Right lobe of liver (tissue), 6 donors: ENCODE measurements at regions not wholly inside any gene's neighbourhood (a gene's known extent, or its start where the extent isn't known, plus 50 kb on each side); places are given as distances from the start of the nearest gene placed in this dataset.

ENCODE experiments used
- ATAC-seq, 4 donors: fragments of 200-7000 bp; cut with Tn5 transposase; one replicate each; pipeline ENCODE4 v1.9.1; 2020; ENCODE audit warnings: mild to moderate bottlenecking in 4 of 4, moderate library complexity in 4 of 4
- DNase-seq, 3 donors: peaks; one replicate each; pipeline ENCODE4 v3.0.0-alpha.2; 2020
- H3K27ac ChIP-seq, 3 donors: fragments of 200-600 bp; one replicate each; pipeline ENCODE4 v1.8.0; 2022
- H3K27me3 ChIP-seq, 2 donors: fragments of 200-600 bp; one replicate each; pipeline ENCODE4 v1.8.0; 2022
- H3K36me3 ChIP-seq, 4 donors: fragments of 200-600 bp; sonication (generic) in 1 of 4; one replicate each; pipeline versions ENCODE4 v1.5.1 to v1.8.0; 2017 to 2022; ENCODE audit warnings: control low read depth in 1 of 4
- H3K4me1 ChIP-seq, 4 donors: fragments of 200-600 bp; sonication (generic) in 1 of 4; one replicate each; pipeline versions ENCODE4 v1.5.1 to v1.8.0; 2017 to 2022; ENCODE audit warnings: control low read depth in 1 of 4
- H3K4me3 ChIP-seq, 3 donors: fragments of 200-600 bp; one replicate each; pipeline ENCODE4 v1.8.0; 2022
- H3K9me3 ChIP-seq, 4 donors: fragments of 200-600 bp; sonication (generic) in 1 of 4; one replicate each; pipeline versions ENCODE4 v1.5.1 to v1.8.0; 2017 to 2022; ENCODE audit warnings: control low read depth in 1 of 4
- POLR2A ChIP-seq: fragments of 450-650 bp; IDR thresholded peaks from one replicate; pipeline ENCODE4 v1.6.1; 2017; ENCODE audit warnings: antibody characterized with exemption, mild to moderate bottlenecking
- WGBS: methylation state at CpG from one replicate; pipeline ENCODE4 v1.1.6; 2018; ENCODE audit warnings: low coverage, low lambda C conversion rate; ENCODE audit not compliant: insufficient coverage; ENCODE audit errors: missing lambda C conversion rate; 5-methylcytosine and 5-hydroxymethylcytosine counted together
- intact Hi-C, 2 donors: fragments of 100-400 bp; cut with DNase I; formaldehyde crosslinking; loops; one replicate each; pipeline versions ENCODE4 v1.11.2 to v1.14.1; 2022
- TF ChIP-seq, protein P1 (sequence below), 4 donors: fragments of 200-600 bp in 3 of 4; fragments of 450-650 bp in 1 of 4; IDR thresholded peaks; one replicate each; pipeline versions ENCODE4 v1.5.1 to v1.8.0; 2016 to 2022; ENCODE audit warnings: antibody characterized with exemption in 4 of 4, mild to moderate bottlenecking in 2 of 4
- donor health status: DM: no; HTN: yes; CAD: no.
- donor health status: DM: no; HTN: no; CAD: no.
- donor health status: DM: no; HTN: no; CAD: no.
- donor health status: DM: no; HTN: yes; CAD: no.
- donor health status: DM: no; HTN: yes; CAD: no.

DNA sequence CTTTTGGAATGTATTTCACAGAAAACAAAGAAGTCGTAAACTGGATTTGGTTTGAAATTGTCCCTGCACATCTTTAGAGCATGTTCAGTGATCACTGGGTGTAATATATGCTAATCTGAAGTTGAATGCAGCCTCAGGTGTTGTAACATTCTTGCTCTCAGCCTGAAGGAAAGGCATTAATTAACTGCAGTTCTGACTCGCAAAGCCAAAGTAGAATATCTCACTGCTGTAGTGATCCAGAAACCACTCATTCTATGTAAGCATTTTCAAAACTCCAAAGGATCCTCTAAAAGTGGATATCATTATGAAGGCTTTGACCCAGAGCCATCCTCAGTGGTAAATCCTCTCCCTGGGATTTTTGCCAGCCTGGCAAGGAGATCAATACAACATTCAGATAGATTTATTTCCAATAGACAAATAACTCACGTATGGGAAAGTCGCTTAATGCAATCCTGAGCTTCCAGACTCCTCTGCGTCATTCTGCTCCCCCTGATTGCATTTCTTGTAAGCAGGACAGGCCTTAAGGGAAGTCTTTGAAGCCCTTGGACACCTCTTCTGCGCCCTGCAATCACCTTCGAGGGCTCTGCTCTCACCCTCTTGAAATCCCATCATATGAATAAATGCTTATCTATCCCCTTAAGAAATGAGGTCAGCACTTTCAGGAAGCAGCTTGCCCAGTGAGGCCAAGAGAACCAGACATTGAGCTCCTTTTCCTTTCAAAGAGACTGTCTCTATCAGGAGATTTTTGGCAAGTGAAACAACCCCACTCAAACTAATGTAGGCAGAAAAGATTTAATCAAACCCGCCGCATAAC lies 301.7 kb upstream of the NBEA start:
- H3K27me3 ChIP-seq: no peaks in the 10 kb centered on the region
- H3K36me3 ChIP-seq: no peaks in the 10 kb centered on the region
- no peak overlapping the region for H3K4me3 ChIP-seq
- ATAC-seq (no peak), DNase-seq (no peak)
- H3K27ac ChIP-seq: no peak overlapping the region
- H3K4me1 ChIP-seq: no peaks in the 10 kb centered on the region
- intact Hi-C loops: no loop called here
- WGBS: 61% methylated on average over 9 of the region's 9 CpGs
- H3K9me3 ChIP-seq: no peaks in the 10 kb centered on the region
- TF ChIP-seq, protein P1, sequence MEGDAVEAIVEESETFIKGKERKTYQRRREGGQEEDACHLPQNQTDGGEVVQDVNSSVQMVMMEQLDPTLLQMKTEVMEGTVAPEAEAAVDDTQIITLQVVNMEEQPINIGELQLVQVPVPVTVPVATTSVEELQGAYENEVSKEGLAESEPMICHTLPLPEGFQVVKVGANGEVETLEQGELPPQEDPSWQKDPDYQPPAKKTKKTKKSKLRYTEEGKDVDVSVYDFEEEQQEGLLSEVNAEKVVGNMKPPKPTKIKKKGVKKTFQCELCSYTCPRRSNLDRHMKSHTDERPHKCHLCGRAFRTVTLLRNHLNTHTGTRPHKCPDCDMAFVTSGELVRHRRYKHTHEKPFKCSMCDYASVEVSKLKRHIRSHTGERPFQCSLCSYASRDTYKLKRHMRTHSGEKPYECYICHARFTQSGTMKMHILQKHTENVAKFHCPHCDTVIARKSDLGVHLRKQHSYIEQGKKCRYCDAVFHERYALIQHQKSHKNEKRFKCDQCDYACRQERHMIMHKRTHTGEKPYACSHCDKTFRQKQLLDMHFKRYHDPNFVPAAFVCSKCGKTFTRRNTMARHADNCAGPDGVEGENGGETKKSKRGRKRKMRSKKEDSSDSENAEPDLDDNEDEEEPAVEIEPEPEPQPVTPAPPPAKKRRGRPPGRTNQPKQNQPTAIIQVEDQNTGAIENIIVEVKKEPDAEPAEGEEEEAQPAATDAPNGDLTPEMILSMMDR (IDR thresholded peaks at IDR 0.05): no peak
- TF ChIP-seq POLR2A: no peak

DNA sequence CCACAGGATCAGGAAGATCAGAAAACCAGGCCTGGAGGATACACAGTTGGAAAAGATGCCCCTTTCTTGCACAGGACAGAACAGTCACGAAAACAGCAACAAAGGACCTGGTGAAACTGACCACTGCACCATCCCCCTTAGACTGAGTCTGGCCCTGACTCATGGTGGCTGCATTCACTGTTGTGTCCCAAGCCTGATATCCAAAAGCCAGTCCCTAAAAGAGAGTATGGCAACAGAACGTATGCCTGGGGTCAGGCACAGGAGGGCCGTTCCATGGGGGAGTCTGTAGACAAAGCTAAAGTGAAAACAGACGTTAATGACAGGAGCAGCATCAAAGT lies 301.1 kb upstream of the NBEA start:
- intact Hi-C loops: no loop called here
- 56% methylated on average over 3 of the region's 4 CpGs for WGBS
- no peak for DNase-seq
- no peak for ATAC-seq
- Histone ChIP-seq H3K9me3 (no peaks in the 10 kb centered on the region), H3K36me3 (no peaks in the 10 kb centered on the region), H3K4me3 (no peak overlapping the region), H3K27ac (no peak overlapping the region), H3K4me1 (no peaks in the 10 kb centered on the region), H3K27me3 (no peaks in the 10 kb centered on the region)
- TF ChIP-seq, protein P1 (IDR thresholded peaks at IDR 0.05): no peak
- TF ChIP-seq POLR2A: no peak

DNA sequence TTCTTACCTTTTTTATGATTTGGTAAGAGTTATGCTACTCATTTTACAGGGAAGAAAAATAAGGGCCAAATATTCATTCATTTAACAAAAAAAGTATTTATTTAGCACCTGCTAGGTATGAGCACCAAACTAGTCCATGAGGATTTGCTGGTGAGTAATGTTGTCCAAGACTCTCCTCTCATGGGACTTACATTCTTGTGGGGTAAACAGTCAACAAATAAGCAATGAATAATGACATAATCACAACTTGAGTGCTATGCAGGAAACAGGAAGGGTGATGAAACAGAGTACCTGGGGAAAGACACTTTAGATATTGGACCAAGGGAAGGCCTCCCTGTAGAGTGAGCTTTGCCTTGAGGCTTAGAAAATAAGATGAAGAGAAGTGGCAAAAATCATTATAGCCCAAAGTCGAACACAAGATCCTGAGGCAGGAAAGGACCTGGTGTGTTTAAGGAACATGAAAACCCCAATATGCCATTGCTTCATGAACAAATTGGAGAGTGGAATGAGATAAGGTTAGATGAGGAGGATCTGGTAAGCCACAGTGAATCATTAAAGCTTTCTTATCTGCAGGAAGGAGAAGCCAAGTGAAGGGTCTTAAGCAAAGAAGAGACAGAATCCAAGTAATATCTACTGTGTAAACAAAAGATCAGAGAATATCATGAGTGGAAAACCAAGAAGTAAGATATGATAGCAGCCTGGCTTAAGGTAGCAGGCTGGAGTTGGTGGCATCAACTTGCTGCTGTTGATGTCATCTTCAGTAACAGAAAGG lies 294.5 kb upstream of the NBEA start:
- Histone ChIP-seq H3K27me3 (no peaks in the 10 kb centered on the region), H3K4me1 (no peaks in the 10 kb centered on the region), H3K9me3 (no peaks in the 10 kb centered on the region), H3K4me3 (no peak overlapping the region), H3K27ac (no peak overlapping the region), H3K36me3 (no peaks in the 10 kb centered on the region)
- intact Hi-C loops: no loop called here
- 75% methylated on average over 1 of the region's 1 CpG for WGBS
- ATAC-seq (no peak), DNase-seq (no peak)
- TF ChIP-seq, protein P1 (IDR thresholded peaks at IDR 0.05): no peak
- TF ChIP-seq POLR2A: no peak

DNA sequence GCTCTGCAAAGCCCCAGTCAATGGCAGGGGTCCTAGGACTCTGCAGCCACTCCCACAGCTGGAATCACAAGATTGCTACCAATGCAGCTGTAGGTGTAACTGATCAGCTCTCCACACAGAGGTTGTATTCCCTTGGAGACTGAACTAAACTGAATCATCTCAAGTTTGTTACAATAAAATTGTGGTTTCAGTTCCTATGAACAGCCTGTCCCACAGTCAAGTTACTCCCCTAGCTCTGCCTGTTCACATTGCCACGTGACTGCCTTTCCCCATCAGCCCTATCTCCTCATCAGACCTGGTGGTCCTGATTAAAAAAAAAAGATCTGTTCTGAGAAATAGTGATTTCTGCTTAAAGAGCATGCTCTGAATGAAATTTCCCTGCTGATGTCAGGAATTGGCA lies 287.9 kb upstream of the NBEA start:
- DNase-seq (no peak), ATAC-seq (no peak)
- intact Hi-C loops: no loop called here
- no peaks in the 10 kb centered on the region for H3K9me3 ChIP-seq
- 35% methylated on average over 1 of the region's 1 CpG for WGBS
- no peak overlapping the region for H3K27ac ChIP-seq
- H3K4me3 ChIP-seq: no peak overlapping the region
- H3K36me3 ChIP-seq: no peaks in the 10 kb centered on the region
- H3K4me1 ChIP-seq: no peaks in the 10 kb centered on the region
- H3K27me3 ChIP-seq: no peaks in the 10 kb centered on the region
- no peak for TF ChIP-seq POLR2A
- TF ChIP-seq, protein P1 (IDR thresholded peaks at IDR 0.05): no peak
